ENCODE measurements at regions not wholly inside any gene's neighbourhood (a gene's known extent, or its start where the extent isn't known, plus 50 kb on each side); places are given as distances from the start of the nearest gene placed in this dataset.
"Not testable (repeated sequence)": the region's sequence is repeated elsewhere in the genome, so short reads cannot be mapped to it uniquely, and the experiment has no call there.

- not testable (repeated sequence) for TF ChIP-seq CTCF (IDR thresholded peaks at IDR 0.05); POLR2AphosphoS5 (IDR thresholded peaks at IDR 0.05); POLR2A (IDR thresholded peaks at IDR 0.05; ENCODE audit: low read depth); EP300 (IDR thresholded peaks at IDR 0.05)
Measured at GRCh38 chr11:91268512-91269295, 955.9 kb upstream of the FAT3 start.
